SW480 (cell line): ENCODE measurements at regions not wholly inside any gene's neighbourhood (a gene's known extent, or its start where the extent isn't known, plus 50 kb on each side); places are given as distances from the start of the nearest gene placed in this dataset.

Experiments used
- DNase-seq: peaks from one replicate; pipeline ENCODE4 v3.0.0-alpha.2; 2016; ENCODE audit warnings: low spot score

GRCh38 chr4:62898115-62898514 lies 1511.1 kb downstream of the TECRL start:
- DNase-seq = no peak

- no peak for DNase-seq
Observed at GRCh38 chr4:62896721-62897120, 1512.5 kb downstream of the TECRL start.

GRCh38 chr4:62881901-62882300 lies 1527.3 kb downstream of the TECRL start:
- no peak for DNase-seq

GRCh38 chr4:62881210-62881609 lies 1528.0 kb downstream of the TECRL start:
- no peak for DNase-seq

GRCh38 chr4:62872856-62873255 lies 1536.4 kb downstream of the TECRL start:
- no peak for DNase-seq

GRCh38 chr4:62871078-62871477 lies 1538.2 kb downstream of the TECRL start:
- DNase-seq = peak; percentile 53

GRCh38 chr4:62870451-62870850 lies 1538.8 kb downstream of the TECRL start:
- DNase-seq = no peak

- no peak for DNase-seq
Observed at GRCh38 chr4:62865261-62865660, 1544.0 kb downstream of the TECRL start.

GRCh38 chr4:62849696-62850095 lies 1559.6 kb downstream of the TECRL start:
- no peak for DNase-seq

GRCh38 chr4:62835631-62836030 lies 1573.6 kb downstream of the TECRL start:
- DNase-seq = no peak

GRCh38 chr4:62822306-62822705 lies 1586.9 kb downstream of the TECRL start:
- DNase-seq = no peak

- no peak for DNase-seq
Observed at GRCh38 chr4:62816566-62816965, 1592.7 kb downstream of the TECRL start.

GRCh38 chr4:62814510-62815047 lies 1594.7 kb downstream of the TECRL start:
- no peak for DNase-seq

- DNase-seq = peak; percentile 69
Observed at GRCh38 chr4:62806816-62807215, 1602.4 kb downstream of the TECRL start.

GRCh38 chr4:62804075-62804474 lies 1603.9 kb downstream of the ADGRL3 start:
- no peak for DNase-seq

- no peak for DNase-seq
Observed at GRCh38 chr4:62797221-62797620, 1597.1 kb downstream of the ADGRL3 start.

- DNase-seq = no peak
Observed at GRCh38 chr4:62791386-62791785, 1591.3 kb downstream of the ADGRL3 start.

- DNase-seq = no peak
Observed at GRCh38 chr4:62771983-62772557, 1571.9 kb downstream of the ADGRL3 start.

GRCh38 chr4:62740296-62740695 lies 1540.2 kb downstream of the ADGRL3 start:
- no peak for DNase-seq

- peak; percentile 0 for DNase-seq
Observed at GRCh38 chr4:62717154-62717553, 1517.0 kb downstream of the ADGRL3 start.

GRCh38 chr4:62711575-62711974 lies 1511.4 kb downstream of the ADGRL3 start:
- no peak for DNase-seq

GRCh38 chr4:62709618-62710252 lies 1509.6 kb downstream of the ADGRL3 start:
- DNase-seq = peak; percentile 4

GRCh38 chr4:62706423-62706822 lies 1506.3 kb downstream of the ADGRL3 start:
- DNase-seq = no peak
